Transverse colon (tissue), 4 donors: ENCODE measurements at regions not wholly inside any gene's neighbourhood (a gene's known extent, or its start where the extent isn't known, plus 50 kb on each side); places are given as distances from the start of the nearest gene placed in this dataset.
A peak's percentile ranks its signal among the peaks of the same experiment; 100 is the strongest.

Experiments
- DNase-seq: peaks from one replicate; pipeline ENCODE4 v3.0.0-alpha.2; 2019
- H3K27ac ChIP-seq, 4 donors: fragments of 200-600 bp; sonication (generic); 2 replicates each; pipeline ENCODE4 v1.5.1; 2016 to 2018; ENCODE audit warnings: inconsistent platforms in 4 of 4
- H3K27me3 ChIP-seq: fragments of 200-600 bp; sonication (generic); 2 replicates; pipeline ENCODE4 v1.5.1; 2017; ENCODE audit warnings: inconsistent platforms
- H3K36me3 ChIP-seq, 4 donors: fragments of 200-600 bp; sonication (generic); 2 replicates each; pipeline ENCODE4 v1.5.1; 2017 to 2019; ENCODE audit warnings: inconsistent platforms in 4 of 4
- H3K4me1 ChIP-seq, 4 donors: fragments of 200-600 bp; sonication (generic); 2 replicates each; pipeline ENCODE4 v1.5.1; 2017 to 2020; ENCODE audit warnings: inconsistent platforms in 4 of 4
- H3K4me3 ChIP-seq, 4 donors: fragments of 200-600 bp; sonication (generic); 1 replicate in 1 of 4; 2 replicates in 3 of 4; pipeline versions ENCODE4 v1.5.1 to v1.6.1; 2017 to 2019; ENCODE audit warnings: inconsistent platforms in 4 of 4
- H3K9me3 ChIP-seq, 2 donors: fragments of 200-600 bp; sonication (generic); 2 replicates each; pipeline ENCODE4 v1.5.1; 2017 to 2019; ENCODE audit warnings: inconsistent platforms in 2 of 2
- CTCF ChIP-seq, 5 experiments: fragments of 200-600 bp in 3 of 5; fragments of 450-650 bp in 2 of 5; sonication (generic) in 3 of 5; IDR thresholded peaks; 1 replicate in 2 of 5; 2 replicates in 3 of 5; pipeline ENCODE4 v1.5.1; 2016 to 2017; ENCODE audit warnings: antibody characterized with exemption in 5 of 5, inconsistent platforms in 3 of 5, mild to moderate bottlenecking in 2 of 5, moderate library complexity in 1 of 5
- EP300 ChIP-seq: sonication (generic); formaldehyde crosslinking; IDR thresholded peaks from one replicate; pipeline ENCODE4 v1.6.1; 2017; ENCODE audit warnings: antibody characterized with exemption, low read depth
- POLR2A ChIP-seq: fragments of 450-650 bp; IDR thresholded peaks from one replicate; pipeline ENCODE4 v1.6.1; 2016; ENCODE audit warnings: antibody characterized with exemption, mild to moderate bottlenecking, moderate library complexity
- POLR2AphosphoS5 ChIP-seq, 3 donors: sonication (generic); formaldehyde crosslinking; IDR thresholded peaks; one replicate each; pipeline ENCODE4 v1.6.1; 2016; ENCODE audit warnings: antibody characterized with exemption in 3 of 3
- WGBS, 2 donors: methylation state at CpG; one replicate each; pipeline ENCODE4 v1.1.5; 2018; ENCODE audit warnings: low coverage in 1 of 2; 5-methylcytosine and 5-hydroxymethylcytosine counted together
- in situ Hi-C, 4 donors: fragments of 200-750 bp; cut with MboI; loops; one replicate each; pipeline versions ENCODE4 v1.15.0 to v1.15.1; 2017; ENCODE audit warnings: low sequenced_read_pairs in 3 of 4, low pct_ligation_motif_present in 1 of 4, low pct_unique_long_range_greater_than_20kb in 1 of 4
- intact Hi-C: fragments of 100-400 bp; cut with DNase I; formaldehyde crosslinking; loops from one replicate; pipeline ENCODE4 v1.15.1; 2023; ENCODE audit warnings: low total_unique reads

- 47 to 72% methylated on average over 5 of the region's 5 CpGs for WGBS, 2 donors
- H3K27ac ChIP-seq = peak overlapping the region in 1 of 4 donors; percentile 41
Measured at GRCh38 chr10:44792119-44792775, 118.9 kb upstream of the TMEM72 start.

GRCh38 chr10:44799966-44800365 is 111.2 kb upstream of the TMEM72 start:
- intact Hi-C loops (no loop called here), in situ Hi-C loops (no loop called here)
- no peak for DNase-seq
- H3K36me3 ChIP-seq = no peaks in the 10 kb centered on the region
- H3K27ac ChIP-seq = no peak overlapping the region
- WGBS, 2 donors = 53 to 82% methylated on average over 1 to 2 of the region's 2 CpGs
- TF ChIP-seq POLR2AphosphoS5 (IDR thresholded peaks at IDR 0.05) = no peak
- no peak for TF ChIP-seq POLR2A
- no peak for TF ChIP-seq CTCF (IDR thresholded peaks at IDR 0.05)
- no peak for TF ChIP-seq EP300
- H3K9me3 ChIP-seq = no peaks in the 10 kb centered on the region
- no peak overlapping the region for H3K4me3 ChIP-seq
- H3K4me1 ChIP-seq = peaks cover 0 to 6% (median 0%) of the 10 kb centered on the region in 4 donors
- H3K27me3 ChIP-seq = no peaks in the 10 kb centered on the region

More at GRCh38 chr10:44792119-44792775, 118.9 kb upstream of the TMEM72 start:
- DNase-seq = no peak
- H3K4me3 ChIP-seq = no peak overlapping the region
- TF ChIP-seq POLR2AphosphoS5 (IDR thresholded peaks at IDR 0.05) (no peak), POLR2A (no peak), CTCF (IDR thresholded peaks at IDR 0.05) (no peak), EP300 (no peak)
- H3K36me3 ChIP-seq = no peaks in the 10 kb centered on the region
- in situ Hi-C loops = no loop called here
- no peaks in the 10 kb centered on the region for H3K9me3 ChIP-seq
- no peaks in the 10 kb centered on the region for H3K27me3 ChIP-seq
- peaks cover 0 to 3% (median 0%) of the 10 kb centered on the region in 4 donors for H3K4me1 ChIP-seq
- intact Hi-C loops = no loop called here

- no peaks in the 10 kb centered on the region for H3K36me3 ChIP-seq
- no peak overlapping the region for H3K27ac ChIP-seq
- in situ Hi-C loops = no loop called here
- no peak overlapping the region for H3K4me3 ChIP-seq
- peaks cover 0 to 6% (median 0%) of the 10 kb centered on the region in 4 donors for H3K4me1 ChIP-seq
- WGBS, 2 donors = 51 to 74% methylated on average over 3 to 6 of the region's 6 CpGs
- TF ChIP-seq CTCF (IDR thresholded peaks at IDR 0.05) (no peak), POLR2AphosphoS5 (IDR thresholded peaks at IDR 0.05) (peak in 2 of 3 donors; percentile 51 to 61)
- no peaks in the 10 kb centered on the region for H3K27me3 ChIP-seq
- intact Hi-C loops = no loop called here
- no peaks in the 10 kb centered on the region for H3K9me3 ChIP-seq
- DNase-seq = peak; percentile 86
Measured at GRCh38 chr10:44801383-44802327, 109.5 kb upstream of the TMEM72 start.

DNA sequence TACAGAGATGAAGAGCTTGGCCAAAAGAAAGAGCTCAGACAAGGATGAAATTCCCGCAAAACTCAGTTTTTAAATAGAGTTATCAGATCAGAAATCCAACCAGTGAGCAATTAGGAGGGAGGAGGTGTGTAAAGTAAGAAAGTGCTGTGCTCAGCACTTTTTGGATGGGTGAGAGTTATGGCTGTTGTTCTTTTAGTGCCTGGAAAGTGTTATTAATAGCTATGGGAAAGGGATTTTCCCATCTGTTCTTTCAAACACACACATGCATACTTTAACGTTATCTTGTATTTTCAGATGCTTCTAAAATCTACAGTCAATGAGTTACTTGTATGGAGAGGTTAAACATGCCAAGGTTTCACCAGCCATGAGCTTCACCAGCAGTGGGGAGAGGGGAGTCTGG is 107.3 kb upstream of the TMEM72 start:
- Histone ChIP-seq H3K4me1 (peaks cover 0 to 6% (median 0%) of the 10 kb centered on the region in 4 donors), H3K9me3 (no peaks in the 10 kb centered on the region), H3K27ac (no peak overlapping the region), H3K4me3 (no peak overlapping the region), H3K27me3 (no peaks in the 10 kb centered on the region), H3K36me3 (no peaks in the 10 kb centered on the region)
- intact Hi-C loops (no loop called here), in situ Hi-C loops (no loop called here)
- TF ChIP-seq EP300 = no peak
- no peak for TF ChIP-seq POLR2A
- TF ChIP-seq POLR2AphosphoS5 (IDR thresholded peaks at IDR 0.05) = no peak
- no peak for TF ChIP-seq CTCF (IDR thresholded peaks at IDR 0.05)
- WGBS, 2 donors = 54 to 76% methylated on average over 2 of the region's 2 CpGs
- no peak for DNase-seq
